ENCODE measurements at regions not wholly inside any gene's neighbourhood (a gene's known extent, or its start where the extent isn't known, plus 50 kb on each side); places are given as distances from the start of the nearest gene placed in this dataset.

DNA sequence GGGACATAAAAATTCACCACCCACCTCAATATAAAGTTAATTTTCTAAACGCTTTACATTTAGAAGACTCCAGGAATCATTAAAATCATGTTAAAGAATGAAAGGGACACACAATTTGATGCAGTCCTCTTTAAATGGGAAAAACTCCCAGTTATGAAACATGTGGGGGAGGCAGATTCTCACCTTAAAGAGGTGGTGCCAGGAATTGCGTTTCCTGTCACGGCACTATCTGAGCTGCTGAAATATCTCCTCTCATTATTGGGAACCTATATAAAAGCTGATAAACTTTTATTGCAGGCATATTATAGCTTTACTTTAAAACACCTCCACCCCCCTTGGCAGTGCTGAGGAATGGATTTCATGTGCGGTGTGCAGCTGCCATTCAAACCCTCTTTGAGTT lies 94.8 kb upstream of the SORCS3 start:
- TF ChIP-seq CTCF (IDR thresholded peaks at IDR 0.05) (no peak), POLR2AphosphoS5 (IDR thresholded peaks at IDR 0.05) (no peak)
